GM21737 (cell line): ENCODE measurements at regions not wholly inside any gene's neighbourhood (a gene's known extent, or its start where the extent isn't known, plus 50 kb on each side); places are given as distances from the start of the nearest gene placed in this dataset.
"Not testable (repeated sequence)": the region's sequence is repeated elsewhere in the genome, so short reads cannot be mapped to it uniquely, and the experiment has no call there.

Source experiments
- ATAC-seq: cut with Tn5 transposase; IDR thresholded peaks from one replicate; pipeline ENCODE4 v1.9.1; 2021; ENCODE audit warnings: mild to moderate bottlenecking, moderate library complexity; ENCODE audit not compliant: unreplicated experiment

GRCh38 chr2:8138923-8139667 is 542.8 kb upstream of the ID2 start:
- no peak for ATAC-seq

GRCh38 chr2:8139668-8140200 is 542.1 kb upstream of the ID2 start:
- ATAC-seq = no peak

GRCh38 chr2:8141079-8141707 is 540.7 kb upstream of the ID2 start:
- no peak for ATAC-seq

DNA sequence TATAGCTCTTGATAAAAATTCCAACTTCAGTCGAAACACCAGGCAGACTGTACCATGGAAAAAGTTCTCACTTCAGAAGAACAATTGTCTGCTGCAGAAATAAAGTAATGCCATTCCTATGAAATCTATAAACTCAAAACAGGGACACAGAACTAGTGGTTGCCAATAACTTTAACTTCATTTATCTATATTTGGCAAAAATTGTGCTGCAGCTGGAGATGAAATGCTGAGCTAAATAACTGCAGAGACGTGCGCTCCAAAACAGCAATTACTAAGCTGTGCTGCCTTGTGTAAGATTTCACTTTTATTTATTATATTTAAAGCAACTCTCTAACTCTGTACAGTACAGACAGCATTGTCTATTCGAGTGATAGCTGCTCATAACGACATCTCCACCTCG is 540.1 kb upstream of the ID2 start:
- ATAC-seq = no peak

GRCh38 chr2:8142461-8142860 is 539.4 kb upstream of the ID2 start:
- ATAC-seq = no peak

- ATAC-seq = no peak
These were observed 537.7 kb upstream of the ID2 start for GRCh38 chr2:8144131-8144631.

DNA sequence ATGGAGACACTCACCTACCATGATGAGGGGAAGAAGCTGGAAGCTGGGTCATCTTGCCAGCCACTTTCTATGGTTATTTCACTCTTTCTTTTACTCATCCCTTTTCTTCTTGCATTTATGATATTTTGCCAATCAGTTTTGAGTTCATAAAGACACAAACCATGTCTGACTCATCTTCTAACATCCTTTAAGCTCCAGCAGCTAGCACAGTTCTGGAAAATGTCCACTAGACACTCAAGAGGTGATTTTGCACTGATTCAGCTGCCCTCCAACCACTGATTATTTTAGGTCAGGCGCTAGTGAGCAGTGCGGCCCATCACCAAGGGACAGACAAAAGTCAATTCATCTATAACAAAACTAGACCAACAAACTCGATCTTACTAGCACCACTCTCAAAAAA is 537.1 kb upstream of the ID2 start:
- no peak for ATAC-seq

- ATAC-seq = not testable (repeated sequence)
These were observed 536.5 kb upstream of the ID2 start for GRCh38 chr2:8145375-8145774.

DNA sequence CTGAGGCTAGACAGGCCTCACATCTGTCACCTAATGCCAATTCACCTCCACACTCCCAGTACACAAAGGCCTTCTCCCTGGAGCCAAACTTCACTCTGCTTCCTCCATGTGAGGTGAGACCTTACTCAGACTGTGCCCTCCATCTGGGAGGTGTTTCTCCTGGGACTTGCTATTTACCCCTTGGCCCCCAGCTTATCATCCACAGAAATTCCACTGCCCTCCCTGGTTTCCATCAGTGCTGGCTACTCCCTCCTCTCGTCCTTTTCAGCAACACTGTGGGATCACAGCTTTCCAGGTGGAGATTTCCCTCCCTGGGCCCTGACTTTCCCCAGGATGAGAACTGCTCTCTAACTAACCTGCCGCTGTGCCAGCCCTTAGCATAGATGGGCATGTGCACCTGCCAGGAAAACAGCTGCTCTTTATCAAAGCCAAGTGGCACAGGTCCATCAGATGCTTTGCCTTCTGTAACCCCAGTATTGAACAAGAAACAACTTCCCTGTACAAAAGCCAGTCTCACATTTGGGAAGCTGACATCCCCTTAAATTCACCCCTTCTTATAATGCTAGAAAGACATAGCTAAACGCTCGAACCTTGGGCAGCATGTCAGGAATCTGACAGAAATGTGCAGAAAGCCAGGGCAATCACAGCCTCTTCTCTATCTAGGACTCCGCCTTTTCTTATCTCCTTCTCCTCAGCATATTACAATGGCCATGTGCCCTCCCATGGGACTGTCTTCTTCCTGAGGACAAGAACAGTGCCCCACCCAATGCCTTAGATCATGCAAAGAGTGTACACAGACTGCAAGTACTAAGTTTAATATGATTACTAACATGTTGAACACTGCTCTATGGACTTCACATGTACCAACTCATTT is 535.5 kb upstream of the ID2 start:
- no peak for ATAC-seq

GRCh38 chr2:8148260-8149006 is 533.4 kb upstream of the ID2 start:
- ATAC-seq = no peak

- ATAC-seq = no peak
These were observed 532.9 kb upstream of the ID2 start for GRCh38 chr2:8149007-8149405.

DNA sequence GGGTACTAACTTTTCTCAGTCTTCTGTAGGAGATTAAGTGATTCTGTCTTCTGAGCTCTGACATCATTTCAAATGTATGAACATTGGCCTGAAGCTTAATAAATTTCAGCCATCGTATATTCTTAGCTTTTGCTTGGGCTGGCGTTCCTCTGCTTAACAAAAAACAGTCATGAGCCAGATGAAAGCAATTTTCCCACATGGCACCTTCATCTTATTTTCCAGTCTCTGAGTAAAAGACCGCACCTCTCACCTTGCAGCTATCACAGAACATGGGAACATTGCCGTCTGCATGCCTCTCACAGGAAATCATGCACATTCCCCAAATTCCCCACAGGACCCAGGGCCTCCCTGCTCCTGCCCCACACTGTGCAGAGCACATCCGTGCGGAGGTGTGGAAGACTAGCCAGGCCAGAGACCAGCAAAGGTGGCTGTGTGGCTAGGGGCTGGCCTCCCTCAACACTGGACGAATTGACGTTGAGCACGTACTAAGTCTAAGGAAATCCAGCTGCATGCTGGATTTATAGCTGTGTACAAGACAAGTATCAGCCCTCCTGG is 531.8 kb upstream of the ID2 start:
- ATAC-seq = no peak

GRCh38 chr2:8151888-8152287 is 530.0 kb upstream of the ID2 start:
- no peak for ATAC-seq

DNA sequence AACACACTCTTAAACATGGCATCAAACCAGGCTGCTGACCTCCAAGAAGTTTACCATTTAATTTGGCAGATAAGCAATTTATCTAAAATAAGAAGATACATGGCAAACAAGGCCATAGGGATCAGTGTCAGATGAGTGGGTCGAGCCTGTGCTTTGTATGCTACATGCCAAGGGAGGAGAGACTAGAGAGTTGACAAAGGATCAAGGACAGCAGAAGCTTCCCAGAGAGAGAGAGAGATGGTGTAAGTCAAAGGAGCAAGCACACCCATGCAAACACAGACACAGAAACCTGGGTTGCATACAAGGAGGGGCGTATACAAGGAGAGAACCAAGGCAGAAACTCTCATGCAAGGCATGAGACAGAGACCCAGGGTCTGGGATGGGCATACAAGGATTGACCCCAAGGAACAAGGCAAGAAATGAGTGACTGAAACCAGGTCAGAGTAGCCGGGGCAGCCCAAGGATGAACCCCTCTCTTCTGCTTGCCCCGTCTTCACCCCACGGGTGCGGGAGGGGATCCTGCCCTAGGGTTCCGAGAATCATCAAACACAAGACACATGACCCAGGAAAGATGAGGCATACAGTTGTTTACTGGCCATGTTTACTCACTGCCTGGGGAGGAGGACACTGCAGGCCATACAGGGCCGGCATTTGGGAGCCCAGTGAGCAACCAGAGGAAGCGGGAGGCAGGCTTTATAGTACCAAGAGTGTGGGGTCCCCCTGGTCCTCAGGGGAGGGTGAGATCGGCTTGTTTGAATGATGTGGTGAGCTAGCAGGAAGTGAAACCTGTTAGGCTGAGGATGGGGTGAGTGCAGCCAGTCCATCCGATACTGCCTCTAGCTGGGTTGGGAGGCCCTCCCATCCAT is 529.2 kb upstream of the ID2 start:
- ATAC-seq = peak; percentile 98

- ATAC-seq = peak; percentile 12
These were observed 528.6 kb upstream of the ID2 start for GRCh38 chr2:8153258-8153718.

DNA sequence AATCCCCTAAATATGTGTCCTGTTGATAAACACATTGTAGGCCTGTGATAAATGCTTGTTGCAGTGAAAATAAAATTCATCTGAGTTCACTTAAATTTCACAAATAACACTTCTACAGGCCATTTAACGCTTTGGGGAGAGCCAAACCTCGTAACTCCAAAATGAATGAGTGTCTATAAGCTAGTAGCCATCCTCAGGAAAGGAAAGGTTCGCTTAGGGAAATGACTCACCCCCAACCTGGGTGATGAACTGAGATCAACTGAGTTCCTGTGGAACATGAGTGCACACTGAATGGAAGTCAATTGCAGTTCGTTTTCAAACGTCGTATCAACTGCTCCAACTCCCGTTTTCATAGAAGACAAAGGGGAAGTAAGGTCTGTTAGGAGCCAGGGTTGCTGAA is 527.6 kb upstream of the ID2 start:
- ATAC-seq = no peak

DNA sequence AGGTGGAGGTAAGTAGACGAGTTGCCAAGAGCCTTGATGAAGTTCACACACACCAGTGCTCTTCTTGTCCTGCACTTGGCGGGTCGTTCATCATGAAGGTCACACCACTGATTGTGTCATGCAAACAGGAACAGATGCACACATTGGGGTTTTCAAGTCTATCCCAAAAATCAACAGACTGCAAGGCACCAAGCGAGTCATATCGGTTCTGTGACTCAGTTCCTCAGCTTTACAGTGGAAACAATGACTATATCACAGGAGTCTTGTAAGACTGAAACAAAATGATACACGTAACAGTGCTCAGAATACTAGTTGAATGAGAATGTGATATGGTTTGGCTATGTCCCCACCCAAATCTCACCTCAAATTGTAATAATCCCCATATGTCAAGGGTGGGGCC is 526.9 kb upstream of the ID2 start:
- ATAC-seq = no peak

- ATAC-seq = no peak
These were observed 524.0 kb upstream of the ID2 start for GRCh38 chr2:8157621-8158430.
